IMR-90 (cell line): ENCODE measurements at regions not wholly inside any gene's neighbourhood (a gene's known extent, or its start where the extent isn't known, plus 50 kb on each side); places are given as distances from the start of the nearest gene placed in this dataset.

Source experiments
- ATAC-seq: fragments of 200-7000 bp; cut with Tn5 transposase; 2 replicates; pipeline ENCODE4 v1.9.1; 2020; ENCODE audit warnings: low read depth, mild to moderate bottlenecking, moderate library complexity
- BruUV-seq: library from RNA; stranded (reverse); fragments of 400-500 nt; replicated peaks from 2 replicates; lab custom pipeline; 2021; lab: Mats Ljungman, UMichigan
- CTCF ChIA-PET: fragments of 300-600 bp; formaldehyde crosslinking; extraction: SDS; loops from one replicate; lab custom pipeline; 2021; ENCODE audit warnings: antibody characterized with exemption; lab: Yijun Ruan, JAX
- POLR2A ChIA-PET: fragments of 300-600 bp; sonication (Branson Sonifier 250); formaldehyde crosslinking; loops from one replicate; lab custom pipeline; 2022; ENCODE audit warnings: antibody characterized with exemption; ENCODE audit not compliant: unreplicated experiment; lab: Charles Lee
- DNase-seq: peaks from one replicate; pipeline ENCODE4 v3.0.0; 2013
- H2AFZ ChIP-seq: replicated peaks from 2 replicates; pipeline ENCODE3; 2013; ENCODE audit warnings: low read length, mild to moderate bottlenecking; ENCODE audit not compliant: poor library complexity
- H2AK5ac ChIP-seq: 2 replicates; pipeline ENCODE4 v1.6.1; 2013; ENCODE audit warnings: low read depth, low read length, inconsistent platforms
- H2AK9ac ChIP-seq: replicated peaks from 2 replicates; pipeline ENCODE3; 2013; ENCODE audit warnings: mild to moderate bottlenecking, low read depth, low read length, moderate library complexity; ENCODE audit not compliant: poor library complexity
- H2BK120ac ChIP-seq: 2 replicates; pipeline ENCODE4 v1.6.1; 2013; ENCODE audit warnings: low read depth, low read length, inconsistent platforms
- H2BK15ac ChIP-seq: 3 replicates; pipeline ENCODE4 v1.6.1; 2013; ENCODE audit warnings: low read depth, low read length, inconsistent platforms
- H2BK20ac ChIP-seq: 2 replicates; pipeline ENCODE4 v1.6.1; 2013; ENCODE audit warnings: low read depth, mild to moderate bottlenecking, inconsistent platforms, low read length, moderate library complexity
- H2BK5ac ChIP-seq: 2 replicates; pipeline ENCODE4 v1.6.1; 2013; ENCODE audit warnings: mild to moderate bottlenecking, low read depth, low read length, inconsistent platforms; ENCODE audit not compliant: poor library complexity, severe bottlenecking
- H3K14ac ChIP-seq: replicated peaks from 2 replicates; pipeline ENCODE4 v1.6.1; 2013; ENCODE audit warnings: low read depth, low read length, inconsistent platforms
- H3K18ac ChIP-seq: 2 replicates; pipeline ENCODE4 v1.6.1; 2013; ENCODE audit warnings: low read depth, low read length, control low read depth
- H3K23ac ChIP-seq: 2 replicates; pipeline ENCODE4 v1.6.1; 2013; ENCODE audit warnings: low read depth, low read length, inconsistent platforms
- H3K27ac ChIP-seq: 2 replicates; pipeline ENCODE4 v1.5.1; 2013; ENCODE audit warnings: mild to moderate bottlenecking, control low read depth, low read length; ENCODE audit not compliant: insufficient read depth
- H3K27me3 ChIP-seq: 2 replicates; pipeline ENCODE4 v1.6.1; 2013; ENCODE audit warnings: low read length; ENCODE audit not compliant: control insufficient read depth, insufficient read depth
- H3K36me3 ChIP-seq: 2 replicates; pipeline ENCODE4 v1.6.1; 2013; ENCODE audit warnings: low read length, mixed read lengths; ENCODE audit not compliant: control insufficient read depth, insufficient read depth
- H3K4ac ChIP-seq: 2 replicates; pipeline ENCODE4 v1.6.1; 2013; ENCODE audit warnings: low read depth, low read length, inconsistent platforms
- H3K4me1 ChIP-seq: 2 replicates; pipeline ENCODE4 v1.6.1; 2013; ENCODE audit warnings: low read length, mixed read lengths; ENCODE audit not compliant: control insufficient read depth, insufficient read depth
- H3K4me2 ChIP-seq: 2 replicates; pipeline ENCODE4 v1.6.1; 2013; ENCODE audit warnings: low read depth, mild to moderate bottlenecking, control low read depth, low read length, moderate library complexity
- H3K4me3 ChIP-seq: 2 replicates; pipeline ENCODE4 v1.5.1; 2013; ENCODE audit warnings: low read depth, mild to moderate bottlenecking, control low read depth, low read length, moderate library complexity; ENCODE audit not compliant: insufficient read depth
- H3K56ac ChIP-seq: 2 replicates; pipeline ENCODE4 v1.6.1; 2013; ENCODE audit warnings: low read length, inconsistent platforms; ENCODE audit not compliant: insufficient read depth; ENCODE audit errors: extremely low read depth
- H3K79me1 ChIP-seq, 2 experiments: 2 replicates each; pipeline ENCODE4 v1.6.1; 2013; ENCODE audit warnings: low read length in 2 of 2, inconsistent platforms in 1 of 2, low read depth in 1 of 2
- H3K9ac ChIP-seq: 2 replicates; pipeline ENCODE4 v1.6.1; 2013; ENCODE audit warnings: low read depth, low read length, control low read depth
- H3K9me1 ChIP-seq: 2 replicates; pipeline ENCODE4 v1.6.1; 2013; ENCODE audit warnings: low read length, inconsistent platforms; ENCODE audit not compliant: insufficient read depth
- H3K9me3 ChIP-seq: 2 replicates; pipeline ENCODE4 v1.6.1; 2013; ENCODE audit warnings: low read length; ENCODE audit not compliant: control insufficient read depth, insufficient read depth
- H4K20me1 ChIP-seq: 2 replicates; pipeline ENCODE4 v1.6.1; 2013; ENCODE audit warnings: low read length, inconsistent platforms; ENCODE audit not compliant: insufficient read depth
- H4K5ac ChIP-seq: 2 replicates; pipeline ENCODE4 v1.6.1; 2013; ENCODE audit warnings: mild to moderate bottlenecking, low read depth, low read length, control low read depth
- H4K8ac ChIP-seq, 2 experiments: 2 replicates each; pipeline ENCODE4 v1.6.1; 2013; ENCODE audit warnings: low read depth in 2 of 2, low read length in 2 of 2, control low read depth in 1 of 2, inconsistent platforms in 1 of 2
- H4K91ac ChIP-seq: 2 replicates; pipeline ENCODE4 v1.6.1; 2013; ENCODE audit warnings: low read depth, low read length, inconsistent platforms; ENCODE audit not compliant: insufficient read depth
- BHLHE40 ChIP-seq: fragments of 150-350 bp; IDR thresholded peaks from 2 replicates; pipeline ENCODE4 v1.6.1; 2016; ENCODE audit warnings: mild to moderate bottlenecking, low read depth, low read length
- FOS ChIP-seq: fragments of 150-350 bp; IDR thresholded peaks from 2 replicates; pipeline ENCODE4 v1.6.1; 2016; ENCODE audit warnings: low read depth, low read length
- NFE2L2 ChIP-seq: fragments of 150-350 bp; IDR thresholded peaks from 2 replicates; pipeline ENCODE4 v1.6.1; 2016; ENCODE audit warnings: low read depth, mild to moderate bottlenecking, low read length
- RAD21 ChIP-seq: IDR thresholded peaks from 2 replicates; pipeline ENCODE4 v1.6.1; 2012; ENCODE audit warnings: low read length, improper control_type of control experiment
- RCOR1 ChIP-seq: IDR thresholded peaks from 2 replicates; pipeline ENCODE4 v1.6.1; 2012; ENCODE audit warnings: mild to moderate bottlenecking, low read length, improper control_type of control experiment; ENCODE audit not compliant: insufficient replicate concordance
- WGBS, 2 experiments: methylation state at CpG; one replicate each; pipeline versions ENCODE4 v1.1.5 to v1.1.7; 2013; ENCODE audit warnings: missing lambda C conversion rate in 2 of 2; ENCODE audit not compliant: insufficient read length in 1 of 2; ENCODE audit errors: extremely low coverage in 2 of 2; 5-methylcytosine and 5-hydroxymethylcytosine counted together
- dilution Hi-C: fragments of 300-500 bp; cut with HindIII; formaldehyde crosslinking; loops from one replicate; pipeline ENCODE4 v1.14.3; 2018; ENCODE audit warnings: low sequenced_read_pairs; ENCODE audit not compliant: unreplicated experiment
- in situ Hi-C: fragments of 300-500 bp; cut with MboI; formaldehyde crosslinking; loops from 3 replicates; pipeline ENCODE4 v1.14.3; 2019; ENCODE audit warnings: low sequenced_read_pairs, inconsistent platforms, mixed read lengths
- intact Hi-C: fragments of 100-400 bp; cut with micrococcal nuclease; formaldehyde crosslinking; loops from 2 replicates; pipeline ENCODE4 v1.10.0; 2022

GRCh38 chr4:109352941-109353340 lies 50.5 kb upstream of the COL25A1 start:
- Histone ChIP-seq H3K4ac (no peak overlapping the region), H3K18ac (no peak overlapping the region), H3K27me3 (no peaks in the 10 kb centered on the region), H2BK20ac (no peak overlapping the region), H3K79me1 (no peaks in the 10 kb centered on the region), H3K36me3 (no peaks in the 10 kb centered on the region), H2BK5ac (no peak overlapping the region), H3K9me1 (no peaks in the 10 kb centered on the region), H4K91ac (no peak overlapping the region), H3K56ac (no peak overlapping the region), H3K4me1 (no peaks in the 10 kb centered on the region), H3K9me3 (no peaks in the 10 kb centered on the region), H2BK120ac (no peak overlapping the region), H2AK9ac (no peak overlapping the region), H3K4me3 (no peak overlapping the region), H3K27ac (no peak overlapping the region), H4K5ac (no peak overlapping the region), H3K23ac (no peak overlapping the region), H4K8ac (no peak overlapping the region), H3K14ac (no peak overlapping the region), H2AK5ac (no peak overlapping the region), H4K20me1 (no peaks in the 10 kb centered on the region), H2AFZ (no peak overlapping the region), H3K9ac (no peak overlapping the region), H3K4me2 (no peak overlapping the region), H2BK15ac (no peak overlapping the region)
- BruUV-seq: no TSS peak
- TF ChIP-seq BHLHE40 (no peak), NFE2L2 (no peak), FOS (no peak), RCOR1 (no peak), RAD21 (no peak)
- intact Hi-C loops (no loop called here), in situ Hi-C loops (no loop called here), dilution Hi-C loops (no loop called here)
- ChIA-PET POLR2A (no interaction called here), CTCF (interaction anchor here (0.5 to 0.9 kb wide), 2 partner anchors 519 to 694 kb away, joined by 3 to 6 read pairs; no protein-coding TSS in a partner anchor)
- no peak for ATAC-seq
- no CpG with 5 or more reads among the region's 2 CpGs for WGBS, 2 experiments
- no peak for DNase-seq
